GM18870 (cell line): ENCODE measurements at regions not wholly inside any gene's neighbourhood (a gene's known extent, or its start where the extent isn't known, plus 50 kb on each side); places are given as distances from the start of the nearest gene placed in this dataset.
"Not testable (repeated sequence)": the region's sequence is repeated elsewhere in the genome, so short reads cannot be mapped to it uniquely, and the experiment has no call there.

Source experiments
- ATAC-seq: cut with Tn5 transposase; IDR thresholded peaks from one replicate; pipeline ENCODE4 v1.9.1; 2021; ENCODE audit warnings: moderate library complexity; ENCODE audit not compliant: unreplicated experiment

- no peak for ATAC-seq
Measured at GRCh38 chr18:75696391-75696790, 268.9 kb upstream of the SMIM21 start.

- no peak for ATAC-seq
Measured at GRCh38 chr18:75694292-75694691, 266.8 kb upstream of the SMIM21 start.

- ATAC-seq = no peak
Measured at GRCh38 chr18:75691483-75691882, 264.0 kb upstream of the SMIM21 start.

GRCh38 chr18:75690283-75690682, 262.8 kb upstream of the SMIM21 start:
- not testable (repeated sequence) for ATAC-seq

GRCh38 chr18:75687626-75688025, 260.1 kb upstream of the SMIM21 start:
- no peak for ATAC-seq

GRCh38 chr18:75683426-75683825, 255.9 kb upstream of the SMIM21 start:
- ATAC-seq = no peak

- no peak for ATAC-seq
Measured at GRCh38 chr18:75681538-75682115, 254.1 kb upstream of the SMIM21 start.

- ATAC-seq = no peak
Measured at GRCh38 chr18:75679331-75679730, 251.8 kb upstream of the SMIM21 start.

GRCh38 chr18:75678627-75679026, 251.1 kb upstream of the SMIM21 start:
- ATAC-seq = no peak

- no peak for ATAC-seq
Measured at GRCh38 chr18:75677696-75678455, 250.4 kb upstream of the SMIM21 start.

- ATAC-seq = no peak
Measured at GRCh38 chr18:75660932-75661331, 233.4 kb upstream of the SMIM21 start.

GRCh38 chr18:75659535-75660023, 232.1 kb upstream of the SMIM21 start:
- ATAC-seq = no peak

GRCh38 chr18:75658330-75658729, 230.8 kb upstream of the SMIM21 start:
- no peak for ATAC-seq

GRCh38 chr18:75656563-75657247, 229.2 kb upstream of the SMIM21 start:
- ATAC-seq = no peak

- ATAC-seq = no peak
Measured at GRCh38 chr18:75656035-75656434, 228.5 kb upstream of the SMIM21 start.

- ATAC-seq = no peak
Measured at GRCh38 chr18:75654851-75655751, 227.6 kb upstream of the SMIM21 start.

GRCh38 chr18:75654386-75654785, 226.9 kb upstream of the SMIM21 start:
- no peak for ATAC-seq

GRCh38 chr18:75652528-75652927, 225.0 kb upstream of the SMIM21 start:
- no peak for ATAC-seq

- no peak for ATAC-seq
Measured at GRCh38 chr18:75644871-75645270, 217.4 kb upstream of the SMIM21 start.

- no peak for ATAC-seq
Measured at GRCh38 chr18:75643083-75643482, 215.6 kb upstream of the SMIM21 start.

- no peak for ATAC-seq
Measured at GRCh38 chr18:75639472-75639831, 211.9 kb upstream of the SMIM21 start.
